GM19397 (cell line): ENCODE measurements at regions not wholly inside any gene's neighbourhood (a gene's known extent, or its start where the extent isn't known, plus 50 kb on each side); places are given as distances from the start of the nearest gene placed in this dataset.
"Not testable (repeated sequence)": the region's sequence is repeated elsewhere in the genome, so short reads cannot be mapped to it uniquely, and the experiment has no call there.

Source experiments
- ATAC-seq: cut with Tn5 transposase; IDR thresholded peaks from one replicate; pipeline ENCODE4 v1.9.1; 2021; ENCODE audit warnings: mild to moderate bottlenecking, moderate library complexity; ENCODE audit not compliant: unreplicated experiment

DNA sequence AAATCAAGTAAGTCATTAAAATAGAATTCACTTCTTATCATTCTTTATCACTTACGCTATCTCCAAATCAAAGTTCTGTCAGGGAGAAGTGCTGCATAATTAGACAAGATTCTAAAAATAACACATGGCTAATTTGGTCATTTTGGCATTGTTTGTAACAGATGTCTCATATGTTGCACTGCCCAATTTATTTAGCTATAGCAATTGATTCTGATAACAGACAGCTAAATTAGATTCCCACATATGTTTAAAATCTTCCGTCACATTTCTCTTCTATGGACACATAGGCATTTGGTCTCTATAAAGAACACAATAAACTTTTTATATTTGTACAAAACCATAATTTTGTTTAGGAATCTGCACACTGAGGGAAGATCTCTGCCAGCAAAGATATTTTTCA is 644.5 kb upstream of the VRK2 start:
- no peak for ATAC-seq

GRCh38 chr2:57402755-57403154 is 643.9 kb upstream of the VRK2 start:
- ATAC-seq: no peak

DNA sequence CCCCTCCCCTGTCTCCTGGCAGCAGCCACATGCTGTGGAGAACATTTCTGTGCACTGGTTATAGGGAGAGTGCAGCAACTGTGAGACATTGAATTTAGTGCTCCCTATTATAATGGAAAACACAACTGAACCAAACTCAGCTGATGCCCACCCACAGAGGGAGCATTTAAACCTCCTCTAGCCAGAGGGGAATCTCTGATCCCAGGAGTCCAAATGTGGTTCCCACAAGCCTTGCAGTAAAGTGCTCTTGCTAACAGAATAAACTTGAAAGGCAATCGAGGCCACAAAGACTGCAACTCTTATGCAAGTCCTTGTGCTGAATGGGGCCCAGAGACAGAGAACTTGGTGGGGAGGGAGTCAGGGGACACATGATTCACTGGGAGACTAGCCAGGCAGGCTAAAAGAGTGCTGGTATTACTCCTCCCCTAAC is 638.8 kb upstream of the VRK2 start:
- ATAC-seq: no peak

DNA sequence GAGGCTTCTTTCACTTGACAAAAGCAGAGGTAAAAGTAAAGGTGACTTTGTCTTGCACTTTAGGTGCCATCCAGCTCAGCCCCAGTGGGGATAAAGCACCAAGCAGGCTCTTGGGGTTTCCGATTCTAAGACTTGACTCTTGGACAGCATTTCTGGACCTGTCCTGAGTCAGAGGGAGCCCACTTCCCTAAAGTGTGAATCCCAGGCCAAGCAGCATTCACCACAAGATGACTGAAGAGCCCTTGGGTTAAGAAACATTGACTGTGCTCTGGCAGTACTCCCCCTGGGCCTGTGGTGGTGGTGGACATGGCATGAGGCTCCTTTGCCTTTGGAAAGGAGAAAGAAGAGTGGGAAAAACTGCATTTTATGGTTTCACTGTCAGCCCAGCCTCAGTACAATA is 638.0 kb upstream of the VRK2 start:
- ATAC-seq: no peak

DNA sequence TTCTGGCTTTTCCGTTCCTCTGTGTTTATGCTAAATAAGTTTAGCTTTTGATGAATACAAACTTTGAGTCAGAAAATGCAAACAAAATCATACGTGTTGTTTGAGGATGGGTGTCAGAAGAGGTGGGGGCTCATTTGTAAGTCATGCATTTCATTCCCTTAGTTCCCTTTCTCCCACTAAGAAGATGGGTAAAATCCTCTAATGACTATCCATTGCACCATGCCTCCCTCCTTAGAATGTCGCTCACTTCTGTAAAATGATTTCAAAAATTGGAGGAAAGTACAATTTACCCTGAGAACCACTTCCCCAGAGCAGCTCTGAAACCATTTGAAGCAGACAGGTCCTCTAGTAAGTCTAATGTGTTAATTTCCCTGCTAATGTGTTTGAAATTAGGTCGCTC is 629.6 kb upstream of the VRK2 start:
- no peak for ATAC-seq

GRCh38 chr2:57418859-57419346 is 627.7 kb upstream of the VRK2 start:
- ATAC-seq: not testable (repeated sequence)

DNA sequence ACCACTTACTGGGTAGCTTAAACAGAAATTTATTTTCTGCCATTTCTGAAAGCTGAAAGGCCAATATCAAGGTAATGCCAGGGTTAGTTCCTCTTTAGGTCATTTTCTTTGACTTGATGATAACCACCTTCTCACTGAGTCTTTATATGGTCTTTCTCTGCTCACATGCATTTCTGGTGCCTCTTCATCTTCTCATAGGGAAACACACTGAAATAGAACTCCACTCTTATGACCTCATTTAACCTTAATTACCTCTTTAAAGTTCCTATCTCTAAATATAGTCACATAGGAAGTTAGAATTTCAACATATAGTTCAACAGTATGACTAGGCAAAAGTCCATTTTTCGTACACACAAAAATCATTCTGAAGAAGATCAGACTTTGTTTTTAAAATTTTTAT is 616.8 kb upstream of the VRK2 start:
- no peak for ATAC-seq

GRCh38 chr2:57432528-57432927 is 614.1 kb upstream of the VRK2 start:
- ATAC-seq: no peak

DNA sequence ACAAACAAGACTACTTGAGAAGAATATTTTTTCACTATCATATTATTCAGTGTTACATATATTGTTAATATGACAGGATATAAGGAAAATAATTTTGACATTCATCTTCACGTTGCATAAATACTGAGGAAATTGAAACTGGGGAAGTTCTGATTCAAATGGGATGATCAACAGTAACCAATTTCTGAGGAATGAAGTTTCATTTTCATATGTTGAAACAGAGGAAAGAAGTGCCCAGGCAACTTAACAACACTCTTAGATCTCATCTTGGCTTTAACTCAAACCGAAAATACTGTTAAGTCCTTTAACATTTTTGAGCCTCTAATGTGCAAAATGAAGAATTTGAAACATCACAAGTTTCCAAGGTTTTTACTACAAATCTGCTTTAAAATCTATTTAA is 612.2 kb upstream of the VRK2 start:
- ATAC-seq: no peak

GRCh38 chr2:57434972-57435371 is 611.6 kb upstream of the VRK2 start:
- no peak for ATAC-seq

- no peak for ATAC-seq
These were observed 609.5 kb upstream of the VRK2 start for GRCh38 chr2:57437077-57437476.

GRCh38 chr2:57440437-57440836 is 606.2 kb upstream of the VRK2 start:
- ATAC-seq: no peak

- ATAC-seq: no peak
These were observed 603.5 kb upstream of the VRK2 start for GRCh38 chr2:57443086-57443485.

DNA sequence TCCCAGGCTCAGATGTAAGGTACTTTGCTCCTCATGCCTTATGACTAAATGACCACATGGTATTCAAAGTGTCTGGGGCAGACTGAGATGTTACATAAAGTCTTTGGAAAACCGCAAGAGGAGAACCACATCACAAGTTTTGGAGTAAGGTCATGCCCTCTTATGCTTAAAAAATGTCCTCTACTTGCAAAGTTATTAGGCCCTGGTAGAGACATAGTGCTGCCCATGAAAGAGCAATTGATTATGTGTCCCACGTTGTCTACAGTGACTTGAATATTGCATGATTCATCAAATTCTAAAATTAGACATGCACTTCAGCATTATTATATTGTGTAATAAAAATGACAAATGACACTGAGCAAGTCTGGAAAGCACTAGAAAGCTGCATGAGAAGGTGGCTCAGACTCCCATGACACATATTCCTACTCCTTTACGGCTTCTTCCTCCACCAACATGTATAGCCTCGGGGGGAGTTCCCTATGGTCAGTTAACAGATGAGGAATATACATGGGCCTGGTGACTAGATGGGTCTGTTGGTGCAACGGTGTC is 602.6 kb upstream of the VRK2 start:
- ATAC-seq: no peak

GRCh38 chr2:57444752-57445430 is 601.7 kb upstream of the VRK2 start:
- no peak for ATAC-seq

DNA sequence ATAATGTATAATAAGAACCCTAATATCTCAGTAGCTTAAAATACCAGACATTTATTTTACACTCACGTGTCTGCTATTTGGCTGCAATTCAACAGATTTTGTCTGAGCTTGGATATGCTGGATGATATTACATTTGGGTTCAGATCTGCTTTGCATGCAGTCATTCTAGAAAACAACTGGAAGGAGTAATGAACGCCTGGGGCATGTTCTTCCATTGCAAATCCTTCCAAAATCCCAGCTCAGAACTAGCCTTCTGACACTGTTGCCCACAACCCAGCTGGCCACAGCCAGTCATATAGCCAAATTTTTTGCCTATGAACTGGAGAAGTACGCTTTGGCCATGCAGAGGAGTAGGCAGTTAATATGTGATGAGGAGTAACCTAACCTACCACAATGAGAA is 597.8 kb upstream of the VRK2 start:
- no peak for ATAC-seq

- peak; percentile 76 for ATAC-seq
These were observed 596.4 kb upstream of the VRK2 start for GRCh38 chr2:57450170-57450569.

- ATAC-seq: no peak
These were observed 594.0 kb upstream of the VRK2 start for GRCh38 chr2:57452634-57453033.

GRCh38 chr2:57453945-57454344 is 592.7 kb upstream of the VRK2 start:
- no peak for ATAC-seq

- no peak for ATAC-seq
These were observed 586.0 kb upstream of the VRK2 start for GRCh38 chr2:57460396-57461276.

DNA sequence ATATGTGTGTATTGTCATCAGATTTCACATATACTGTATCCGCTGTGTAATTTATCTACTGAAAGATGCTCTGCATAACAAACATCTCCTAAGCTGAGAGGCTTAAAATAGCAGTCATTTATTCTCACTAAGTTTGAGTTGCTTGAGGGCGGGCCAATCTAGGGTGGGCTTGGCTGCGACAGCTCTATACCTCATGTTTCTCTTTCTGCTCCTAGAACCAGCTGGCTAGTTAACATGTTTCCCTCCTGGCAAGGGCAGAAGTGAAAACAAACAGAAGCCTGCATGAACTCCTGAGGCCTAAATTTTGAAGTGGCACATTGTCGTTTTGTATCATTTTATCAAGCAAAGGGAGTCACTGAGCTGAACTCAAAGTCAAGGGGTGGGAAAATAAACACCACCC is 585.0 kb upstream of the VRK2 start:
- ATAC-seq: no peak

DNA sequence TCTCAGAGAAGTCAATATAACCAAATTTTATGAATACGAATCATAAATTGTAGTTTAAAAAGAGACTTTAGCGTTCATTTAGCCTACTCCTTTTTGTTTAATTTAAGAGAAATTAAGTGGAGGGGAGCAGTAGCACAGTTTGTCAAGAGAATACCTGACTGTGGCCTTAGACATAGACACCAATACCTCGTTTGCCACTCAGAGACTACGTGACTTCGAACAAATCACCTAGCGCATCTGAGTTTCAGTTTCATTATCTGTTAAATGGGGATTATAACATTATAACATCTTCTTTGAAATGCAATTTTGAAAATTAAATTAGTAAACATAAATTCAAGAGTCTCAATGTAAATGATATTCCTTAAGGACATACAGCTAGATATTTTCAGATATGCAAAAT is 581.5 kb upstream of the VRK2 start:
- ATAC-seq: no peak
